Mammary epithelial cell (primary cell): ENCODE measurements at regions not wholly inside any gene's neighbourhood (a gene's known extent, or its start where the extent isn't known, plus 50 kb on each side); places are given as distances from the start of the nearest gene placed in this dataset.

ENCODE experiments used
- EZH2 ChIP-seq: IDR thresholded peaks from 2 replicates; pipeline ENCODE4 v1.6.1; 2012; ENCODE audit warnings: low read length, inconsistent platforms, borderline replicate concordance
- TF ChIP-seq, protein P1 (sequence below), 2 donors: IDR thresholded peaks in 1 of 2; conservative IDR thresholded peaks in 1 of 2; 2 replicates each; pipeline ENCODE4 v1.5.1; 2011 to 2012; ENCODE audit warnings: inconsistent platforms in 2 of 2, low read length in 2 of 2, mild to moderate bottlenecking in 2 of 2, control low read depth in 1 of 2, low read depth in 1 of 2; ENCODE audit not compliant: insufficient read depth in 1 of 2; ENCODE audit errors: extremely low read depth in 1 of 2

DNA sequence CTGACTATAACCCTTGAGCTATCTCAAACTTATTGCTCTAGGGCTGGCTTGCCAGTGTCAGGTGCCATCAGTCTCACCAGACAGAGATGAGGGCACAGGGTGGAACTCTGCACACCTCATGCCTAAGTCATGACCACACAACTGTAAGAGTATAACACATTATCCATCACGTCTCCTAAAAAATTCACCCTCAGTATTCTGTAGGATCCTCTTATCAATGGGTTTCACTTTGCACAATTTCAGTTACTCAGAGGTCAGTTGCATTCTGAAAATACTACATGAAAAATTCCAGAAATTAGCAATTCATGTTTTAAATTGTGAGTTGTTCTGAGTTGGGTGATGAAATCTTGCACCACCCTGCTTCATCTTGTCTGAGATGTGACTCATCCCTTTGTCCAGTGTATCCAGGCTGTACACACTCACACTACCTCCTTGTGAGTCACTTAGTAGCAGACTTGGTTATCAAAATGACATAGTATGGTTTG lies 690.9 kb upstream of the CDH18 start:
- TF ChIP-seq, protein P1, sequence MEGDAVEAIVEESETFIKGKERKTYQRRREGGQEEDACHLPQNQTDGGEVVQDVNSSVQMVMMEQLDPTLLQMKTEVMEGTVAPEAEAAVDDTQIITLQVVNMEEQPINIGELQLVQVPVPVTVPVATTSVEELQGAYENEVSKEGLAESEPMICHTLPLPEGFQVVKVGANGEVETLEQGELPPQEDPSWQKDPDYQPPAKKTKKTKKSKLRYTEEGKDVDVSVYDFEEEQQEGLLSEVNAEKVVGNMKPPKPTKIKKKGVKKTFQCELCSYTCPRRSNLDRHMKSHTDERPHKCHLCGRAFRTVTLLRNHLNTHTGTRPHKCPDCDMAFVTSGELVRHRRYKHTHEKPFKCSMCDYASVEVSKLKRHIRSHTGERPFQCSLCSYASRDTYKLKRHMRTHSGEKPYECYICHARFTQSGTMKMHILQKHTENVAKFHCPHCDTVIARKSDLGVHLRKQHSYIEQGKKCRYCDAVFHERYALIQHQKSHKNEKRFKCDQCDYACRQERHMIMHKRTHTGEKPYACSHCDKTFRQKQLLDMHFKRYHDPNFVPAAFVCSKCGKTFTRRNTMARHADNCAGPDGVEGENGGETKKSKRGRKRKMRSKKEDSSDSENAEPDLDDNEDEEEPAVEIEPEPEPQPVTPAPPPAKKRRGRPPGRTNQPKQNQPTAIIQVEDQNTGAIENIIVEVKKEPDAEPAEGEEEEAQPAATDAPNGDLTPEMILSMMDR (conservative IDR thresholded peaks at IDR 0.05 in 1 of 2, IDR thresholded peaks at IDR 0.05 in 1 of 2; ENCODE audit: extremely low read depth in 1 of 2, insufficient read depth in 1 of 2, low read depth in 1 of 2, low read length in 2 of 2), result no peak
- no peak for TF ChIP-seq EZH2
